Body of pancreas (tissue), 4 donors: ENCODE measurements at regions not wholly inside any gene's neighbourhood (a gene's known extent, or its start where the extent isn't known, plus 50 kb on each side); places are given as distances from the start of the nearest gene placed in this dataset.

ENCODE experiments used
- CTCF ChIP-seq, 7 experiments: fragments of 450-650 bp in 4 of 7; fragments of 200-600 bp in 3 of 7; sonication (generic) in 3 of 7; IDR thresholded peaks; one replicate each; pipeline ENCODE4 v1.5.1; 2016 to 2019; ENCODE audit warnings: antibody characterized with exemption in 7 of 7
- POLR2A ChIP-seq, 3 donors: fragments of 450-650 bp; IDR thresholded peaks; one replicate each; pipeline ENCODE4 v1.6.1; 2016; ENCODE audit warnings: antibody characterized with exemption in 3 of 3, mild to moderate bottlenecking in 2 of 3

GRCh38 chr3:117624424-117624823 lies 914.8 kb downstream of the TUSC7 start:
- TF ChIP-seq CTCF (IDR thresholded peaks at IDR 0.05) = no peak
- no peak for TF ChIP-seq POLR2A (IDR thresholded peaks at IDR 0.05)
